Testis (tissue), 2 donors: ENCODE measurements at regions not wholly inside any gene's neighbourhood (a gene's known extent, or its start where the extent isn't known, plus 50 kb on each side); places are given as distances from the start of the nearest gene placed in this dataset.

Experiments used
- DNase-seq: peaks from one replicate; pipeline ENCODE4 v3.0.0-alpha.2; 2019
- H3K27ac ChIP-seq, 2 donors: fragments of 200-600 bp; sonication (generic); one replicate each; pipeline ENCODE4 v1.5.1; 2019
- H3K27me3 ChIP-seq: fragments of 200-600 bp; sonication (generic); one replicate; pipeline ENCODE4 v1.5.1; 2019
- H3K36me3 ChIP-seq: fragments of 200-600 bp; sonication (generic); one replicate; pipeline ENCODE4 v1.5.1; 2017; ENCODE audit warnings: low read depth; ENCODE audit errors: missing control alignments
- H3K4me1 ChIP-seq: fragments of 200-600 bp; sonication (generic); one replicate; pipeline ENCODE4 v1.5.1; 2019
- H3K4me3 ChIP-seq, 2 donors: fragments of 200-600 bp; sonication (generic); one replicate each; pipeline ENCODE4 v1.5.1; 2017 to 2019
- H3K9me3 ChIP-seq: fragments of 200-600 bp; sonication (generic); one replicate; pipeline ENCODE4 v1.5.1; 2017
- POLR2A ChIP-seq: fragments of 450-650 bp; IDR thresholded peaks from one replicate; pipeline ENCODE4 v1.6.1; 2017; ENCODE audit warnings: antibody characterized with exemption, mild to moderate bottlenecking, moderate library complexity
- WGBS, 2 donors: methylation state at CpG; one replicate each; pipeline ENCODE4 v1.1.5; 2018; 5-methylcytosine and 5-hydroxymethylcytosine counted together
- intact Hi-C: fragments of 100-400 bp; cut with DNase I; formaldehyde crosslinking; loops from one replicate; pipeline ENCODE4 v1.15.1; 2023; ENCODE audit warnings: low total_unique reads
- TF ChIP-seq, protein P1 (sequence below), 3 experiments: fragments of 450-650 bp in 2 of 3; fragments of 200-600 bp in 1 of 3; sonication (generic) in 1 of 3; IDR thresholded peaks; one replicate each; pipeline ENCODE4 v1.5.1; 2016 to 2019; ENCODE audit warnings: antibody characterized with exemption in 3 of 3, mild to moderate bottlenecking in 2 of 3, moderate library complexity in 1 of 3

DNA sequence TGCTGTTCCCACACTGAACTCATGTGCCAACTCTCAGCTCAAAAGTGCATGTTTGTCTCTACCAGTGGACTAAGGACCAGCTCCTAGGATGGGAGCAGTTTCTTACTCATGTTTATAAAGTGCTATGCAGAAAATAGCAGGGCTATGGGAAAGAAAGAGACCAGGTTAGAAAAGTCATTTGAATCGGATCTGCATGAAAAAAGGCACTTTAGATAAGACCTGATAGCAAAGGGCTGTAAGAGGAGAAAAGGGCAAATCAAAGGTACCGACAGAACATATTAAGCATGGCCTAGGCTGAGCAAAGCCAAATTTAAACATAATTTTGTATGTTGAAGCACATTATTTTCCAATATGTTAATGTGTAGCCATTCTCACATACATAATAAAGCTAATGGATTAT lies 362.3 kb upstream of the ZFP42 start:
- H3K27ac ChIP-seq = no peak overlapping the region
- H3K4me3 ChIP-seq = no peak overlapping the region
- H3K36me3 ChIP-seq = no peaks in the 10 kb centered on the region
- H3K27me3 ChIP-seq = no peaks in the 10 kb centered on the region
- whole genome bisulfite sequencing, 2 donors = 65 to 79% methylated on average over 2 of the region's 2 CpGs
- no peak for DNase-seq
- intact Hi-C loops = no loop called here
- no peak for TF ChIP-seq POLR2A
- H3K9me3 ChIP-seq = no peaks in the 10 kb centered on the region
- no peaks in the 10 kb centered on the region for H3K4me1 ChIP-seq

DNA sequence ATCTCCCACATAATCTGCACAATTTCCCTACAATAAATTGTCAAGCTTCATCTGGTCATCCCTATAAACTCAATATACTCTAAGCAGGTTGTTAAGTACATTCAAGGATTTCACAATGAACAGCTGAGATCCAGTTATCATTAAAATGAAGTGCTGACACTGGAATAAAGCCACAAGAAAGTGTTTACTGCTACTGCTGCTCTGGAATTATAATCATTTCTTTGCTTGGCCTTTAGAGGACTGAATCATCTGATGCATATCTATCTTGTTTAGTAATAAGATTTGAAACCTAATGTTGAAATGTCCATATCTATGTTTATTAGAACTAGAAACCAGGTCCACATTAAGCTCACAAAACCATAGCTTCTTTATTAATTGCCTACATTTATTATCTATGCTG lies 338.6 kb upstream of the ZFP42 start:
- TF ChIP-seq, protein P1, sequence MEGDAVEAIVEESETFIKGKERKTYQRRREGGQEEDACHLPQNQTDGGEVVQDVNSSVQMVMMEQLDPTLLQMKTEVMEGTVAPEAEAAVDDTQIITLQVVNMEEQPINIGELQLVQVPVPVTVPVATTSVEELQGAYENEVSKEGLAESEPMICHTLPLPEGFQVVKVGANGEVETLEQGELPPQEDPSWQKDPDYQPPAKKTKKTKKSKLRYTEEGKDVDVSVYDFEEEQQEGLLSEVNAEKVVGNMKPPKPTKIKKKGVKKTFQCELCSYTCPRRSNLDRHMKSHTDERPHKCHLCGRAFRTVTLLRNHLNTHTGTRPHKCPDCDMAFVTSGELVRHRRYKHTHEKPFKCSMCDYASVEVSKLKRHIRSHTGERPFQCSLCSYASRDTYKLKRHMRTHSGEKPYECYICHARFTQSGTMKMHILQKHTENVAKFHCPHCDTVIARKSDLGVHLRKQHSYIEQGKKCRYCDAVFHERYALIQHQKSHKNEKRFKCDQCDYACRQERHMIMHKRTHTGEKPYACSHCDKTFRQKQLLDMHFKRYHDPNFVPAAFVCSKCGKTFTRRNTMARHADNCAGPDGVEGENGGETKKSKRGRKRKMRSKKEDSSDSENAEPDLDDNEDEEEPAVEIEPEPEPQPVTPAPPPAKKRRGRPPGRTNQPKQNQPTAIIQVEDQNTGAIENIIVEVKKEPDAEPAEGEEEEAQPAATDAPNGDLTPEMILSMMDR (IDR thresholded peaks at IDR 0.05) = no peak
- no peak for TF ChIP-seq POLR2A
- Histone ChIP-seq H3K36me3 (no peaks in the 10 kb centered on the region), H3K9me3 (no peaks in the 10 kb centered on the region), H3K27ac (no peak overlapping the region), H3K27me3 (no peaks in the 10 kb centered on the region), H3K4me3 (no peak overlapping the region), H3K4me1 (no peaks in the 10 kb centered on the region)
- no peak for DNase-seq
- intact Hi-C loops = no loop called here

DNA sequence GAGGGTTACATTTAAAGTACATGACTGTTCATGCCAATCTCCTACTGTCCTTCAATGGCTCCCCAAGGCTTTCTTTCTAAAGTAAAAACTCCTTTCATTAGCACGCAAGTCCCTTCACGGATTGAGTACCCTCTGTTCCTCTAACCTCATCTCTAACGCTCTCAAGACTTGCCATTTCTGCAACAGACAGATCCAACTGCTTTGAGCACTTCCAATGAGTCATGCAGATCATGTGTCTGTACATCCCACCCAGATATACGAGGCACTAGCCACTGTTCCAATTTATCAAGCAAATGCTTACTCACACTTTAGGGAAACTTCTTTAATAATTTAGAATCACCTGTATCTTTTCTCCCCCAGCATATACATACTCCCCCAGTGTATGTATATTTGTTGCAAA lies 332.5 kb upstream of the ZFP42 start:
- no peak overlapping the region for H3K27ac ChIP-seq
- no peak overlapping the region for H3K4me3 ChIP-seq
- H3K9me3 ChIP-seq = no peaks in the 10 kb centered on the region
- peaks cover 12% of the 10 kb centered on the region for H3K4me1 ChIP-seq
- WGBS, 2 donors = 80 to 82% methylated on average over 4 of the region's 4 CpGs
- no peak for DNase-seq
- H3K27me3 ChIP-seq = no peaks in the 10 kb centered on the region
- intact Hi-C loops = no loop called here
- H3K36me3 ChIP-seq = no peaks in the 10 kb centered on the region
- no peak for TF ChIP-seq POLR2A
- TF ChIP-seq, protein P1 (IDR thresholded peaks at IDR 0.05) = no peak

DNA sequence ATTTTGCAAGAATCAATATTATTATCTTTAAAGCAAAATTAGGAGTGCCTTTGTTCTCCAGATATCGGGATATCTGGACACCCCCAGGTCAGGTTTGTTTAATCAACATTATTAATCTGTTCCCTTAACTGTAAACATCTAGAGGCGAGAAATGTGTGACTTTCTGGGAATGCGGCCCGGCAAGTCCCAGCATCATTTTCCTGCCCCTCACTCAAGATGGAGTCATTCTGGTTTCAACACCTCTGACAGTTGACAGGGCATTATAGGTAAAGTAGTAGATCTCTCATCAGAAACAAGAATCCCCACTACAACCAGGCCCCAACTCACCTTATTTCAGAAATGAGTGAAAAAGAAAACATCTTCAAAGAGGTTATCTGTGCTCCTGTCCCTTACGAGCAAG lies 331.6 kb upstream of the ZFP42 start:
- H3K36me3 ChIP-seq = no peaks in the 10 kb centered on the region
- peaks cover 12% of the 10 kb centered on the region for H3K4me1 ChIP-seq
- H3K27ac ChIP-seq = no peak overlapping the region
- whole genome bisulfite sequencing, 2 donors = 86 to 93% methylated on average over 5 of the region's 5 CpGs
- DNase-seq = no peak
- no peak overlapping the region for H3K4me3 ChIP-seq
- H3K9me3 ChIP-seq = no peaks in the 10 kb centered on the region
- intact Hi-C loops = no loop called here
- no peaks in the 10 kb centered on the region for H3K27me3 ChIP-seq
- TF ChIP-seq POLR2A = no peak
- TF ChIP-seq, protein P1 (IDR thresholded peaks at IDR 0.05) = no peak

DNA sequence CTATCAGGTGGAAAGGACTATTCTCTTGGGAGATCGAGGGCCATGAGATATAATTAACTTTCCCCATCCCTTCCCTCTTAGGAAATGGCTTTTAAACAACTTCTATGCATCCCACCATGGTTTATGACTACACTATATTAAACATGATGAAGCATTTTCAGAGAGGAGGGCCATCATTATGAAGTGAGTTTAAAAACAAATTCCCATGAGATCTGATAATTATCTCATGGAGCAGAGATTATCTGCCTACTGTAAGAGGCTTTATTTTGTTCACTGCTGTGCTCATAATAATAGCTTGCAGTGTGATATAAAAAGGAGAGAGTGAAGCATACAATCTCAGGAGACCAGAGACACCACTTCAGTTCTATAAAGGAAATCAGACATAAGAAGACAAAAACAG lies 330.5 kb upstream of the ZFP42 start:
- Histone ChIP-seq H3K9me3 (no peaks in the 10 kb centered on the region), H3K27me3 (no peaks in the 10 kb centered on the region), H3K4me1 (peaks cover 12% of the 10 kb centered on the region), H3K36me3 (no peaks in the 10 kb centered on the region), H3K27ac (no peak overlapping the region), H3K4me3 (no peak overlapping the region)
- no peak for DNase-seq
- TF ChIP-seq, protein P1 (IDR thresholded peaks at IDR 0.05) = no peak
- no peak for TF ChIP-seq POLR2A
- WGBS, 2 donors = 64 to 73% methylated on average over 1 of the region's 1 CpG
- intact Hi-C loops = no loop called here
